GM18868 (cell line): ENCODE measurements at regions not wholly inside any gene's neighbourhood (a gene's known extent, or its start where the extent isn't known, plus 50 kb on each side); places are given as distances from the start of the nearest gene placed in this dataset.

Experiments
- ATAC-seq: cut with Tn5 transposase; IDR thresholded peaks from one replicate; pipeline ENCODE4 v1.9.1; 2021; ENCODE audit warnings: mild to moderate bottlenecking, moderate library complexity; ENCODE audit not compliant: unreplicated experiment

DNA sequence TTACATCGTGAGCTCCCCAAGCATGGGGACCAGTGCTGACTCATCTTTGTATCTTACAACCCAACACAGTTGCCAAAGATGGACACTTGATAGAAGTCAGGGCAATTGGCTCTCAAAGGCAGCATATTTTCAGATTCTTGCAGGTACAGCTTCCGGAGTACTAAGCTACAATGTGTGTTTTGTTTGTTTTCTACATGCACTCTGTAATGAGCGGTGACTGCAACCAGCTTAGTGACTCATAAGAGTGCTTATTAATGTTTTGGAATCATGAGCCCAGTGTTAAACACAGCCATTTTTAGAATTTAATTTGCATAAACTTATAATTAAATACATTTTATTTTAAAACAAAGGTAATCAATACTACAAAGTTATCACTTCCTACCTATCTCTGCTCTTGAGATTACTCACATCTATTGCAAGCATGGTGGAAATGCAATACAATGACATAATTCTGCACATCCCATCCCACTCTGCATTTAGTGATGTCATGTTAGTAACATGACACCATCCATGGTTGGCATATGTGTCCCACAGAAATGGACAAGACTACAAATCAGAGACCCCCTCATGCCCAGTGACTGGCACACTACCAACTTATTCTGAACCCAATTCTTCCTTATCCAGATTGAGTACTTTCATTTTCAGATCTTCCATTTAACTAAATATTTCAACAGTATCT is 399.8 kb upstream of the ST6GAL2 start:
- no peak for ATAC-seq

DNA sequence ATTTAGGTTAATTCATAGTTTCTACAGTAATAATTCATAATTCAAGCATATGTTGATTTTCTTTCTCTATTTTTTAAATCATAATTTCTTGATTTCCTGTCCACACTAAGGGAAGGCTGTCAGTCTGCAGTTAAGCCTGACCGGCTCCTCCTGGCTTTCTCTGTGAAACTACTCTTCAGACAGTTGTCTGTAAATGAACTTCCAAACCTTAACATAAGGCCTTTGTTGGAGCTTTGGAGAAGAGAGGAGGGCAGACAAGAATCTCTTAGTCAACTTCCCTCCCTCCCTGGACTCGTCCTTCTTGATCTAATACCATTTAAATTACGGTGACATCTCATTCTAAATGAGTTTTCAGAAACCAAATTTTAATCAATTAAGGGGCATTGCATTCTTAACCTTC is 404.1 kb upstream of the ST6GAL2 start:
- no peak for ATAC-seq

DNA sequence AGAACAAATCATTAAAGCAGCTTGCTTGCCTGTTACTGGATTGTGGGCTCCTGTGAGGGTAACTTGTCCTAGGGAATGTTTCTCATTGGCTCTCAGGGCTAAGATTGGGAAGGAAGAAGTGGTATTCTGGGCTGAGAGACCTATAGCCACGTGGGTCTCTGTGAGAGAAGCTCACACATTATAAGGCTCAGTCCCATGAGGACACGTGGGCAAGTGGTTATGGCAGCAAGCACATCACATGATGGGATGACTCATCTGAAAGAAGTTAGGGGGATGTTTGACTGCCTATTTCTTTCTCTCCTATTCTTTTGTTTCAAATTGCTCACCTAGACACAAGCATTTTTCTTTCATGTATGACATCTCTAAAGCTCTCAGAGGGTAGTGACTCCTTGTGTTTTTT is 418.0 kb upstream of the ST6GAL2 start:
- no peak for ATAC-seq

DNA sequence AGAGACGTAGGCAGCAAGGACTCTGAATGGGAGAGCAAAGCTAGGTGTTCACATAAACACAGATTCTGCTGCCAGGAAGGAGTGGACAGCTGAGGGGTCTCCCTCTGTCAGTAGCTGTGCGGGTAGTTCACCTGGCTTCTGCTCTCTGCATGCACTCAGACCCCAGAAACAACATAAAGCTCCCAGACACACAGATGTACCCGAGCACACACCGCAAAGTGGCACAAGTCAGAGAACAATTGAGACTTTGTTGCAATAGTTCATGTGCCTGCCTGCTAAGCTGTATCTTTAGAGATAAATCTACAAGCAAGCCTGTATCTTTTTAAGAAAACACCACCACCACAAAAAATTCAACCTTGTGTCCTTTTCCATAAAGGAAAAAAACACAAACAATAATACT is 420.0 kb upstream of the ST6GAL2 start:
- ATAC-seq = no peak

DNA sequence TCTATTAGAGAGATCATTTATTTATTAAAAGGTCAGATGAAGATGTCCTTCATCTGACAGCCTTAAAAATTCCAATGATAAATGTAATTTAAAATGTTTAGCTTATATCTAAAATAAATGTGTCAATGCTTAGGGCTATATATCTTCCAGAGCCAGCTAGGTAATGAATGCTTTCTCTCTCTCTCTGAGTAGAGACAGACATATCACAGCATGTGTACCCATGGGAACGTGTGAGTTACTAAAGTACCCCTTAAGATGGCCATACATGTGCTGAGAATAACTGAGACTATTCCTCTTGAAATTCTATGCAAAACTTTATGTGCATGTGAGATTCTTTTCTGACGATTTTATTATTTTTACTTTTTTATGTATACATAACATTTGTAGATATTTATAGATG is 420.9 kb upstream of the ST6GAL2 start:
- no peak for ATAC-seq

DNA sequence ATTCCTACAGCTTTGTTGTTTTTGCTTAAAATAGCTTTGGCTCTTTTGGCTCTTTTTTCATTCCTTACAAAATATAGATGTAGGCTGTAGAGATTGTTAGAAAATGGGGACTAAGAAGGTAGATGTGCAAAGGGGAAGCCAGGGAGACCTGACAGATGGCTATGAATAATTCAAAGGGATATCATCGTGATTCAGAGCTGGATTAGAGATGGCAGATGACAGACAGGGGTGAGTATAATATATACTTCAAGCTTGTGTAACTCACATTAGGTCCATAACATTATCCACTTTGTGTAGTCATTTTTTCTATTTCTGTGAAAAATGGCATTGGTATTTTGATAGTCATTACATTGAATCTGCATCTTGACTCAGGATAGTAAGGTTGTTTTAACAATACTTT is 422.9 kb upstream of the ST6GAL2 start:
- no peak for ATAC-seq

DNA sequence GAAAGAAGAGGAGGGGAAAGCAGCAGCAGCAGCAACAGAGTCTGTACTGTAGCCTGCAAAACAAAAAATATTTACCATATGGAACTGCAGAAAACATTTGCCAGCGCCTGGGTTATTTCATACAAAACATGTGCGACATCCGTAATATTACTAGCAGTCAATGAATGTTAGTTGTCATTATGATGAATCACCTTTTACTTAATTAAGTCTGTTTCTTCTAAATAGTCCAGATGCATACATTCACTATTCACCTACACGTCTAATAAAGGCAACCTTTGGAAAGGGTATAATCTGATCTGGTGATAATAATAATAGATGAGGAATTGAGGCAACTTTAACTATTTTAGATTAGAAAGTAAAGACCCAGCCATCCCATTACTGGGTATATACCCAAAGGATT is 426.3 kb upstream of the ST6GAL2 start:
- no peak for ATAC-seq

DNA sequence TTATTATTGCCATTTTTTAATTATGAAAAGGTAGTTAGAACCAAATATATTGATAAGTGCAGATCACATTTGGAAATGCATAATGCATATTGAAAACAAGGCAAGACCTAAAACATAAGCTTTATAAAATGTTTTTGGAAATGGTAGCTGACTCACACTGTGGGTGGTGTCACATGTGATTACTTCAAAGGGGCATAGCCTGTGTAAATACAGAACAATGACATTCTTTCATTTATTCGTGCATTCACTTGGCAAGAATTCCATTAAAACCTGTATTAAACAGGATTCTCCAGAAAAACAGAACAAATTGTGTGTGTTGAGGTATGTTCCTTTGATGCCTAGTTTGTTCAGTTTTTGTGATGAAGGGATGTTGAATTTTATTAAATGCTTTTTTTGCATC is 427.3 kb upstream of the ST6GAL2 start:
- no peak for ATAC-seq

DNA sequence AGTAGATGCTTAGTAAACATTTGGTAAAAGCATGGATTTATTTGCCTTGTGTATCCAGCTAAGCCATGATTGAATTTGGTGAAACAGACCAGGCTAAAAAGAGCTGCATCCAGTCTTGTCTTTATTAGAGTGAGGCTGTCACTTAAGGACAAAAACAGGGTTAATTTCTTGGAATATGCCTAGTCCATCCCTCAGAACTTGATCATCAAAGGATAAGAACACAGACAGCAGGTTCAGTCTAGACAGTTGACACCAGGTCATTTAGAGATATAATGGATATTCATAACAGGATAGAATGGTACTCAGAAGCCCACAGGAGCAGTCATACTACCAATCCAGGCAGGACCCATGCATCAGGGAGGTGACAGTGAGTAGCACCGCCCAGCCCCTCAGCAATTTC is 434.9 kb upstream of the ST6GAL2 start:
- ATAC-seq = no peak

DNA sequence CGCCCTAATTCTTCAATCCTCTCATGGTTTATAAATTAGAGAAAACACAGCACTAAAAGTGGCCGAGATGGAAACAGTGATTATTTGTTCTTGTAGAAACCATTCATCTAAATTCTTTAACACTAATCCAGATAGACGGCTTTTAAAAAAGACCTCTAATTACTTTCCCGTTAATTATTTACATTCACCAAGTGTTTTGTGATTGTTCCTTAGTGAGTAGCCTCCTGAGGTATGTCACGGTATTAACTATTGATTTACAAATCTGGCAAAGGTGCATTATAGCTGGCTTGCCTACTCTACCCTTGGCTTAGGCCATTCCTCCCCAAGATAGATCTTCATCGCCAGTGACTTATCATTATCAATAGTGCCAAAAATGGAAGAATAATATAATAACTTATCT is 436.4 kb upstream of the ST6GAL2 start:
- ATAC-seq = no peak

DNA sequence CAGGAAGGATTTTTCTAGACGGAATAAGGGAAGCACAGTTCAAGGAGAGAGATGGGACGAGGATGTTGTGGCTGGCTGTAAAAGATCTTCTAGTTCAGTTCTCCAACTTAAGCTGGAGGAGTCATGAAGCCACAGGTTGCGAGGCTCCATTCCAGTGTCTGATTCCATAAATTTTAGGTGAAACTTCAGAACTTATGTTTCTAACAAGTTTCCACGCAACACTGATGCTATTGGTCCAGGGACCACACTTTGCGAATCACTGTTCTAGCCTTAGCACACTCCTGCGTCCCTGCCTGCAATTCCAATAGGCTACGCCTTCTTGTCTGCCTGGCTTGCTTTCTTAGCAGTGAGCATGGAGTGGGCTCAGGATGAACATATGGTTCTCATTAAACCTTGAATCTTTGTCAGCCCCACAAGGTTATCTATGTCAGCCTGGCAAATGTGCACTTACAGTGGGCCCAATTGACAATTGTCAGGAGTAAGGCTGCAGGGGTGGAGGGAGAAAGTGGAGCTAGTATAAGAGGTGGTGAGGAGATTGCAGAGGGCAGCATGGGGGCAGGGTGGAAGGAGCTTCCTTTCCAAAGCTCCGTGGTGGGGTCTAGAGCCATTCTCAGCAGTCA is 438.1 kb upstream of the ST6GAL2 start:
- no peak for ATAC-seq

DNA sequence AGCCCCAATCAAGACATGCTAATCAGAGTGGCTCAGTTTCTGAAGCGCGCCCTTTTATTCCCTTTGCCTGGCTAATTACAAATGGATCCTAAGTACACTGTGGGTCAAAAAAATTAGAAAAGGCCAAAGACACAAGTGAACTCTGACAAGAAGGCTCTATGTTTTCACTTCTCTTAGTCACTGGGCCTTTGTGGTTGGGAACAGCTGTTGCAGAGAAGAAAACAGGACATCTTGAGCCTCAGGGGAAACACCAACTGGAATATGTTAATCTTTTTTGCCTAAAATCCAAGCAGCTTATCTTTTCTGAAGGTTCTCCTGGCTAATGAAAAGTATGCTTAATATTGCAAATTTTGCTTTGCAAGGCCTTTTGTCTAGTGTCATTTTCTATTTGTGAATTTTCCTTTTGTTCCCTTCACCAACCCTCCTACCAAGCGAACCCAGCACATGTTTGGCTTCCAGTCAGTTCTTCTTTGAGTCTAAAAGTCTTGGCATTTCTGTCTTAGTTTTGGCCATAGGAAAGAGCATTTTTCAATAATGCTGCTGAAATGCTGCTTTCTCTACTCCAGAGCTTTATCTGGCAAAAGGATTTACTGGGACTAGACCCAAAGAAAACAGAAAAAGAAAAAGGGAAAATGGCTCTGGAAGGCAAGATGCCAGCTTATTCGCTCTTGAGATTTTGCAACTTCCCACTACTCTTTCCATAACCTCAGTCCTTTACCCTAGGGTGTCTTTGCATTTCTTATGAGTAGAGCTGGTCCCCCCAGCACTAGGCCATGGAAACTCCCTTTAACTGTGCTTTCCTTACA is 440.2 kb upstream of the ST6GAL2 start:
- ATAC-seq = no peak

DNA sequence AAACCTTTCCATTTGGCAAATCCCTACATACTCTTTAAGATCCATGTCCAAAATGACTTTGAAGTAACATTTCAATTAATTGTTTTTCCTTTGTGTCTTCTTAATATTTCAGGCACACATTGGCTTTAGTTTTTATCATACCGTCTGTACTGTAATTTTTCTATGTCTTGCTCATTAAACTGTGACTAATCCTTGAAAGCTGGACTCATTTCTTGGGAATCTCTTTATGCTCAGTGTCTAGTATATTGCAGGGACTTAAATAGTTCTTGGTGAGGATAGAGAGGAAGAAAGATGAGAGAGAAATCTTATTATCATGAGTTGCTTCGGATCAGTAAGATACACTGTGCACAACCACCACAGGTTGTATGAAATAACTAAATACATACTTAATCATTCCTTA is 448.3 kb upstream of the ST6GAL2 start:
- ATAC-seq = no peak

DNA sequence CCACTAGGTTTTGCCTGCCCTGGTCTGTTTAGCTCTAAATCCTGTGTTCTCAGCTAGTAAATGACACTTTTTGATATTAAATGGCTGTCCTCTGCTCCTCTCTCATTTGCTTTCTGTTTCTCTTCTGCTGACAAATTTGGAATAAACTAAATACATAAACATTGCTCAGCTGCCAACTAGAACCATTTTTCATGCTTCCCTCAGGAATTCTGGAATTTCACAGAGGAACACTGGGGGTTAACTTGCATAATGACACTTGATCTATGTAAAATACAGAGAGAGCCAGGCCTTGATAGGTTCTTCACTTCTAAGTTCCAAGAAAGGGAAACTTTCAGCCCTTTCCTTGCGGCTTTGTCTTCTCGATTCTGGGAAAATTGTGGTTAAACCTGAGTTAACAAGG is 450.6 kb upstream of the ST6GAL2 start:
- ATAC-seq = no peak

DNA sequence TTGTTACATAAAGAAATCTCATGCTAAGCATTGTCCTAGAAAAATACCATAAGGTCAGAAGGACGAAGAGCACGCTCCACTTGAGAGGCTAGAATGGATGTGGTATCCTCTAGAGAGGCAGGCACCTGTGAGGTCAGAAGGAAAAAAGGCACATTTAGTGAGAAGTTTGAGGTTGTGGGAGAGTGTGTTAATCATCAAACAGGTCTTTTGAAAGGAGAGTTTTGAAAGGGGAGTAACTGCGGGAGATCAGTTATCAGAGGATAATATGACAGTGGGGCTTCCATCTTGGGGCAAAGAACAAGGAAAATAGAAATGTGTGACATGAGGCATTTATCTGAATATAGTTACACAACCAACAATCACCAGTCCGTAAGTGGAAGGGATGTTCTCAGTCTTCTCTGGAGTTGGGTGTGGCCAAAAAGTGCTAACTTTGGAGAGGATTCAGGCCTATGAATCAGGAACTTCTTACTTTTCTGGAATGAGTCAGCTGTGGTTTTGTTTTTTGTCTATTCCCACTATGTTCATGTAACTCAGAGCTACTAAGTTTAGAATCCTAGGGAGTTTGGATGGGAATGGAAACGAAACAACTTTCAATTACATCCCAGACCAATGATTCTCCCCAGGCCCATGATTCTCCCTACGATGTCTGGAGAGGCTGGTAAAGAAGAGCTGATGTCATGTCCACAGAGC is 451.4 kb upstream of the ST6GAL2 start:
- no peak for ATAC-seq

DNA sequence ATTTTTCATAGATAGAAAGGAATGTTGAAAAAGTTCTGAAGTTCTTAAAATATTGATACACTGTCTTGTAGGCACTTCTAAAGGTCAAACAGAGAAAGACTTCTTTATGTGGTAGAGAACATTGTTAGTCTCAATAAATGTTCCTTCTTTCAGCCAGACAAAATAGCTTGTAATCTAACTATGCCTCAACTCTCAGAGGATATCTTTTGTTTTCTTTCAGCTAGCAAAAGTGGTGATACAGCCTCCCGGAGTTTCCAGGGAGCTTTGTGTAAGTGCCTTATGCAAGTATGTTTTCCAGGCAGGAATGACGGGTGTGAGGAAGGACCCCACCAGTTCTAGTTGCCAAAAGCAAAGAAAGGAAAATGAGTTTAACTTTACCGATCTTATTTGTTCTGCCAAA is 452.1 kb upstream of the ST6GAL2 start:
- ATAC-seq = no peak

DNA sequence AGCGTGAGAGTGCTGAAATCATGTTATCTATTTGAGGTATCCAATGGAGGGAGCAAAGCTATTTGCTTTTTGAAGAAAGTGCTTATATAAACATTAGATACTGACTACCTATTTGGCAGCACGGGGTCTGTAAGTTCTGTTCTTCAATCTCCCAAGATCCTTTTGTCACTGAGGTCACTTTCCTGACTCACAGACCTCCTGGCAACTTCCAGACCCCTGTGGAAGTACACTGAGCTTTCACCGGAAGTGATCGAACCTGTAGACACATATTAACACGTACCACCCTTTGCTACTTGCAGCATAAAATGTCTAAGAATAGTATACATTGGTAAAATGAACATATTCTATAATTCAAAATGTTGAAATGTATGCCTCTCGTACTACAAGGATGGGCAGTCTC is 452.6 kb upstream of the ST6GAL2 start:
- ATAC-seq = no peak

DNA sequence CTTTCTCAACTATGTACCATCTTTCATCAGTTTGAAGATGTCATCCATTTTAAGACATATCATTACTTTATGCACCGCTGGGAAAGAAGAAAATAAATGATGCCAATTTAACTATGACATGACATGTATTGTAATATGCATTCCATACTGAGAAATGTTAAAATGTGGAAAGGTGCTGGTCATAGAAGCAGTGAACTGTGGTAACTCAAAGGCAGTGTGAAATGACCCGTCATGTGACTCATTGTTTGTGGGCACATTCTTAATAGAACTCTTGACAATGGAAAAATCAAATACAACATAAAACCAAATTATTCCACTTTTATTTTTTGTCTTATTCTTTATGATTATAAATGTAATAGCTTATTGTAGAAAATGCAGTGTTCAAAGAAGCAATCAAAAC is 455.0 kb upstream of the ST6GAL2 start:
- no peak for ATAC-seq

DNA sequence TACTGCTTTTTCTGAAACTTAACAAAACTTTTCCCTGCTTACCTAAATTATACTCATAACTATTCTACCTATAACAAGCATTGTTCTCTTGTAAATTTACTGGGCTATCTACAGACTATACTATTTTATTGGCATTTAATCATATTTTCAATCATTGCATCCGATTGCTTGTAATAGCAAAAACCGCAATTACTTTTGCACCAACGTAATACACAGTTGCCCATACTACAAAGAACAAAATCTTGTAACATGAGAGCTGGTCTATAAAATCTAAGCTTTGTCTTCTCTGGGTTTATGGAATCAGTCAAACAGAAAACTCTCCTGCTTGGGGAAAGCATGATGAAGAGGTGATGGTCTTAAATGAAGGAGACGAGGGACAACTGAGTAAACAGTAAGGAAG is 463.4 kb upstream of the ST6GAL2 start:
- ATAC-seq = no peak

DNA sequence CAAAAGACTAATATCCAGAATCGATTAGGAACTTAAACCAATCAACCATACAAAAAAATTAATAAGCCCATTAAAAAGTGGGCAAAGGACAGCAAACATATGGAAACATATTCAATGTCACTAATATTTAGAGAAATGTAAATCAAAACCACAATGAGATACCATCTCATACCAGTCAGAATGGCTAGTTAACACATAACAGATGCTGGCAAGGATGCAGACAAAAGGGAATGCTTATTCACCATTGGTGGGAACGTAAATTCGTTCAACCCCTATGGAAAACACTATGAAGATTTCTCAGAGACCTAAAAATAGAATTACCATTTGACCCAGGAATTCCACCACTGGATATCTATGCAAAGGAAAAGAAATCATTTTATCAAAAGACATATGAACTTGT is 468.2 kb upstream of the ST6GAL2 start:
- ATAC-seq = no peak

DNA sequence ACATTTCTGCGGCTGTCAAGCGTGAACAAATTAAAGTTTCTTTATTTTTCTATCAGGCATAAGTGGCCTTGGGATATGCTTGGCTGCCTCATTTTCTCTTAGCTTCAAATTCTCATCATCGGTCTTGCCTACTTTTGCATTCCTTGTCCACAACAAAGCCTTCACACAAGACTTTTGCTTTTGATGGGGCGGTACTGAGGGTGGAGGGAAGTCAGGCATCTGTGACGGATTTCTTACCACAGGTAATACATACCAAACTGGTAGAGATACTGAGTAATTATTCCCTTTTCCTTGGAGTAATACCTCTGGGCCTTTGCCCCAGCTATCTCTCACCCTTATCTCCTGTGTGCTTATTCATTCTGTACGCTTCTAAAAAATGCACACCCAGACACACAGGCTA is 468.3 kb upstream of the RGPD4 start:
- no peak for ATAC-seq

DNA sequence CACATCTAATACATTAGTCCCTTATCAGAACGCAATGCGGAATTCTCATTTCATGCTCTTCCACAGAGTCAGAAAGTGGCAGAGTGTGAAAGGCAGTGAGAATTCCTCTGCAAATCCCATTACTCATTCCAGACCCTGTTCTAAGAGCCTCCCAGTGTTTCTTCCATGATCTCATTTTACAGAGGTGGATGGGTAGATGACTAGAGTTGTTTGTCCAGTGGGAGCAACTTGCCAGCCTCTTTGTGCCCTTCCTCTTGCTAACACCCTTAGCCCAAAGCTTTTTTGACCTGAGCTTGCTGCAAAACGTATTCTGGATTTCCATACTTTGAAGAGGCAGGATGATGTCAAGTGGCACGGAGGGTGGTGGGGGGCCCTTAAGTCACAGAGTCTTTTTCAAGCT is 467.7 kb upstream of the RGPD4 start:
- no peak for ATAC-seq
